SK-N-SH treated with all-trans-retinoic acid at 6 μM for 48 hours (cell line): ENCODE measurements at regions not wholly inside any gene's neighbourhood (a gene's known extent, or its start where the extent isn't known, plus 50 kb on each side); places are given as distances from the start of the nearest gene placed in this dataset.
A peak's percentile ranks its signal among the peaks of the same experiment; 100 is the strongest.

Experiments used
- ATAC-seq: fragments of 200-7000 bp; cut with Tn5 transposase; 3 replicates; pipeline ENCODE4 v1.9.1; 2020; ENCODE audit warnings: mild to moderate bottlenecking, moderate library complexity
- ARNTL ChIP-seq: fragments of 450-650 bp; formaldehyde crosslinking; IDR thresholded peaks from 2 replicates; pipeline ENCODE4 v1.5.0; 2020; ENCODE audit warnings: low read depth, mild to moderate bottlenecking, moderate library complexity, borderline replicate concordance
- BACH2 ChIP-seq: fragments of 250-450 bp; sonication (Bioruptor Pico); IDR thresholded peaks from 2 replicates; pipeline ENCODE4 v1.9.0; 2021; ENCODE audit warnings: mild to moderate bottlenecking, borderline replicate concordance
- CSDC2 ChIP-seq: fragments of 250-450 bp; sonication (Bioruptor Pico); IDR thresholded peaks from 2 replicates; pipeline ENCODE4 v1.5.0; 2020; ENCODE audit warnings: mild to moderate bottlenecking, moderate library complexity
- CSRNP3 ChIP-seq: fragments of 250-450 bp; sonication (Bioruptor Pico); IDR thresholded peaks from 2 replicates; pipeline ENCODE4 v1.5.1; 2021; ENCODE audit warnings: mild to moderate bottlenecking, moderate library complexity
- ESRRG ChIP-seq: fragments of 250-450 bp; sonication (Bioruptor Pico); IDR thresholded peaks from 2 replicates; pipeline ENCODE4 v1.6.1; 2021; ENCODE audit warnings: mild to moderate bottlenecking
- GLIS3 ChIP-seq: fragments of 250-450 bp; sonication (Bioruptor Pico); IDR thresholded peaks from 2 replicates; pipeline ENCODE4 v1.5.0; 2020; ENCODE audit warnings: mild to moderate bottlenecking, moderate library complexity
- ISL1 ChIP-seq: fragments of 250-450 bp; sonication (Bioruptor Pico); IDR thresholded peaks from 2 replicates; pipeline ENCODE4 v2.1.2; 2022; ENCODE audit warnings: mild to moderate bottlenecking, moderate library complexity
- PATZ1 ChIP-seq: fragments of 250-450 bp; sonication (Bioruptor Pico); IDR thresholded peaks from 2 replicates; pipeline ENCODE4 v1.8.0; 2020; ENCODE audit warnings: mild to moderate bottlenecking, moderate library complexity, borderline replicate concordance
- POU6F1 ChIP-seq: fragments of 250-450 bp; sonication (Bioruptor Pico); IDR thresholded peaks from 2 replicates; pipeline ENCODE4 v1.8.0; 2021; ENCODE audit warnings: low read depth, mild to moderate bottlenecking, moderate library complexity, borderline replicate concordance
- PPARA ChIP-seq: fragments of 250-450 bp; sonication (Bioruptor Pico); IDR thresholded peaks from 2 replicates; pipeline ENCODE4 v1.5.0; 2020; ENCODE audit warnings: mild to moderate bottlenecking, borderline replicate concordance
- RARB ChIP-seq: fragments of 250-450 bp; sonication (Bioruptor Pico); IDR thresholded peaks from 2 replicates; pipeline ENCODE4 v1.8.0; 2021; ENCODE audit warnings: mild to moderate bottlenecking, moderate library complexity
- SNAI2 ChIP-seq: fragments of 250-450 bp; sonication (Bioruptor Pico); IDR thresholded peaks from 2 replicates; pipeline ENCODE4 v1.5.0; 2020; ENCODE audit warnings: mild to moderate bottlenecking, moderate library complexity
- TCF4 ChIP-seq: fragments of 250-450 bp; sonication (Bioruptor Pico); IDR thresholded peaks from 2 replicates; pipeline ENCODE4 v1.8.0; 2021; ENCODE audit warnings: mild to moderate bottlenecking, moderate library complexity, borderline replicate concordance
- TOX ChIP-seq: fragments of 250-450 bp; sonication (Bioruptor Pico); IDR thresholded peaks from 2 replicates; pipeline ENCODE4 v1.8.0; 2021; ENCODE audit warnings: mild to moderate bottlenecking, moderate library complexity, borderline replicate concordance
- TSHZ2 ChIP-seq: fragments of 250-450 bp; sonication (Bioruptor Pico); IDR thresholded peaks from 2 replicates; pipeline ENCODE4 v1.5.0; 2020; ENCODE audit warnings: mild to moderate bottlenecking, moderate library complexity
- ZFP30 ChIP-seq: fragments of 450-650 bp; formaldehyde crosslinking; IDR thresholded peaks from 2 replicates; pipeline ENCODE4 v1.5.0; 2022; ENCODE audit warnings: mild to moderate bottlenecking, moderate library complexity
- ZNF70 ChIP-seq: fragments of 450-650 bp; formaldehyde crosslinking; IDR thresholded peaks from 2 replicates; pipeline ENCODE4 v1.5.0; 2020; ENCODE audit warnings: mild to moderate bottlenecking, moderate library complexity

- TF ChIP-seq PATZ1 (CRISPR knock-in tag) (no peak), SNAI2 (CRISPR knock-in tag) (no peak), CSRNP3 (CRISPR knock-in tag) (no peak), PPARA (no peak), POU6F1 (CRISPR knock-in tag) (no peak), BACH2 (CRISPR knock-in tag) (no peak), ZFP30 (CRISPR knock-in tag) (no peak)
These were observed 1297.7 kb downstream of the AACS start (continued) for GRCh38 chr12:126362964-126363363.

GRCh38 chr12:126369487-126370463 lies 1304.5 kb downstream of the AACS start:
- TF ChIP-seq TSHZ2 (CRISPR knock-in tag), result no peak
- TF ChIP-seq PATZ1 (CRISPR knock-in tag), result no peak
- TF ChIP-seq ISL1 (CRISPR knock-in tag), result 0 out of 2 replicates have a peak, but pooled peaks have one; percentile 35
- no peak for TF ChIP-seq PPARA
- TF ChIP-seq ESRRG (CRISPR knock-in tag), result no peak
- ATAC-seq, result peak; percentile 96

- TF ChIP-seq ZNF70 (no peak), TSHZ2 (CRISPR knock-in tag) (no peak), CSDC2 (CRISPR knock-in tag) (no peak), GLIS3 (CRISPR knock-in tag) (no peak), TCF4 (CRISPR knock-in tag) (no peak), ISL1 (CRISPR knock-in tag) (no peak), ARNTL (no peak), RARB (CRISPR knock-in tag) (no peak), SNAI2 (CRISPR knock-in tag) (no peak), ESRRG (CRISPR knock-in tag) (no peak), CSRNP3 (CRISPR knock-in tag) (no peak), TOX (CRISPR knock-in tag) (no peak)
- no peak for ATAC-seq
These were observed 1318.3 kb downstream of the AACS start for GRCh38 chr12:126383506-126383905.
